ENCODE measurements at regions not wholly inside any gene's neighbourhood (a gene's known extent, or its start where the extent isn't known, plus 50 kb on each side); places are given as distances from the start of the nearest gene placed in this dataset.
A peak's percentile ranks its signal among the peaks of the same experiment; 100 is the strongest.
"Not testable (repeated sequence)": the region's sequence is repeated elsewhere in the genome, so short reads cannot be mapped to it uniquely, and the experiment has no call there.

DNA sequence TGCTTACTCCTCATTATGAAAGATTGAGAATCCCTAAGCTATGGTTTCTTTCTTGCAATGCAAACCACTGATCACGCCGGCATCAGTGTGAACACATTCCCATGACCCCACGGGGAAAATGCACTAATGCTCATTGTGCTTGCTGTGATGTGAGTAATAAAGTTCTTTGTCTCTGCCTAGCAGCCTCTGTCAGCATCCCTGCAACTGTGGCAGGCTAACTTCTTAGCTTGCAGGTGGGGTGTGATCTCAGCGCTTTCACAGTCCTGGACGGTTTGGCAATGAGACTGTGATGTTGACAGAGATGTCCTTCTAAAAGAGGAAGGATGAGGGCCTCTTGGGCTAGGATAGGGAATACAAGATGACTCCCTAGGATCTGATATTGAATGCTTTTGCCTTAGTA lies 1218.7 kb downstream of the EFNA5 start:
- Histone ChIP-seq H3K36me3 (no peaks in the 10 kb centered on the region), H3K27me3 (no peaks in the 10 kb centered on the region), H3K9me3 (replicated peaks in 1 of 11) (no peaks in the 10 kb centered on the region), H3K4me1 (no peaks in the 10 kb centered on the region), H3K27ac (no peak overlapping the region), H3K9ac (no peak overlapping the region), H4K20me1 (no peaks in the 10 kb centered on the region), H3K4me3 (no peak overlapping the region), H3K4me2 (no peak overlapping the region)
- no peak for TF ChIP-seq Cebpa-rat (IDR thresholded peaks at IDR 0.05)

- H3K27me3 ChIP-seq: no peaks in the 10 kb centered on the region
- no peaks in the 10 kb centered on the region for H3K9me3 ChIP-seq (replicated peaks in 1 of 11)
- H3K4me2 ChIP-seq: no peak overlapping the region
- H3K4me3 ChIP-seq: no peak overlapping the region
- H4K20me1 ChIP-seq: no peaks in the 10 kb centered on the region
- H3K9ac ChIP-seq: no peak overlapping the region
- no peak overlapping the region for H3K27ac ChIP-seq
- no peaks in the 10 kb centered on the region for H3K36me3 ChIP-seq
- no peaks in the 10 kb centered on the region for H3K4me1 ChIP-seq
- TF ChIP-seq Cebpa-rat (IDR thresholded peaks at IDR 0.05): no peak
These were observed 1227.0 kb downstream of the EFNA5 start for GRCh38 chr5:106443746-106444145.

- Histone ChIP-seq H3K9me3 (replicated peaks in 1 of 11) (peaks cover 0 to 5% (median 0%) of the 10 kb centered on the region in 11 experiments; a peak in 1 of 22 replicates), H3K4me3 (no peak overlapping the region), H3K27me3 (no peaks in the 10 kb centered on the region), H3K27ac (no peak overlapping the region), H3K36me3 (no peaks in the 10 kb centered on the region), H4K20me1 (no peaks in the 10 kb centered on the region), H3K4me2 (no peak overlapping the region), H3K4me1 (no peaks in the 10 kb centered on the region), H3K9ac (no peak overlapping the region)
- TF ChIP-seq Cebpa-rat (IDR thresholded peaks at IDR 0.05): no peak
These were observed 1235.6 kb downstream of the EFNA5 start for GRCh38 chr5:106435185-106435584.

- not testable (repeated sequence) for H3K4me1 ChIP-seq; H3K4me2 ChIP-seq; H3K9ac ChIP-seq; H4K20me1 ChIP-seq; H3K27me3 ChIP-seq; H3K9me3 ChIP-seq (replicated peaks in 1 of 11); H3K27ac ChIP-seq; H3K4me3 ChIP-seq; H3K36me3 ChIP-seq
These were observed 1240.0 kb downstream of the EFNA5 start for GRCh38 chr5:106430733-106431132.

DNA sequence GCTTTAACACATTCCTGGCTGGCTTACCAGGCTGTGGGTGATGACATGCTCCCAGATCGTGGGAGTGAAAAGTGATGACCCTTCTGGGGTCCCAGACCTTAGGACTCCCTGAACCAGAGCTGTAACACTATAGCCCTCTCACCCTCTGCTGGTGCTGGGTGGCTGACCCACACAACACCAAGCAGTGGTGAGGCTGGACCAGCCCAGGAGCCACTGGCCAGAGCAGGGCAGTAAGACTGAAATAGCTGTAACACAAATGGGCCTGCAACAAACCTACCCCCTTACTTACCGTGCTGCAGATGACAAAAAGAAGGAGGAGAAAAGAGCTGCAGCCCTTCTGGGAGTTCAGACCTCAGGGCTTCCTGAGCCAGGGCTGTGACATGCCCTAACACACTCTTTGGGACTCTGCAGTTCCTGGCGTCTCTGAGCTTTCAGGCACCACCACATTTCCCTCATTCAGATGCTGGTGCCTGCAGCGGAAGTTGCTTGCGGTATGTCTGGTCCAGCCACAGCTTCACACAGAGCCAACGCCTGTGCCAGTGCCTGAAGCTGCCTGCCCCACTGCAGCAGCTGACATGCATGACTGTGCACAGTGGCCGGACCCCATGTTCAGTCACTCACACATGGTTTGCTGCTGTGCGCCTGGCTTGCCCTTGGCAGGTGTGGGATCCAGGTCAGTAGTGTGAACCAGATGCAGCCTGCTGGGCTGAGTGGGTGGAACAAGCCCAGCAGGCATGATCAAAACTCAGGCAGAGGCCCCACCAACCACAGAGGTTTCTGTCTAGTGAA lies 1247.4 kb downstream of the EFNA5 start:
- no peak for TF ChIP-seq Cebpa-rat (IDR thresholded peaks at IDR 0.05)
- Histone ChIP-seq H3K27ac (no peak overlapping the region), H4K20me1 (no peaks in the 10 kb centered on the region), H3K4me1 (no peaks in the 10 kb centered on the region), H3K36me3 (no peaks in the 10 kb centered on the region), H3K27me3 (no peaks in the 10 kb centered on the region), H3K4me3 (no peak overlapping the region), H3K4me2 (no peak overlapping the region), H3K9me3 (replicated peaks in 1 of 11) (peaks cover 8 to 13% (median 12%) of the 10 kb centered on the region in 11 experiments; a peak in 20 of 22 replicates), H3K9ac (no peak overlapping the region)

DNA sequence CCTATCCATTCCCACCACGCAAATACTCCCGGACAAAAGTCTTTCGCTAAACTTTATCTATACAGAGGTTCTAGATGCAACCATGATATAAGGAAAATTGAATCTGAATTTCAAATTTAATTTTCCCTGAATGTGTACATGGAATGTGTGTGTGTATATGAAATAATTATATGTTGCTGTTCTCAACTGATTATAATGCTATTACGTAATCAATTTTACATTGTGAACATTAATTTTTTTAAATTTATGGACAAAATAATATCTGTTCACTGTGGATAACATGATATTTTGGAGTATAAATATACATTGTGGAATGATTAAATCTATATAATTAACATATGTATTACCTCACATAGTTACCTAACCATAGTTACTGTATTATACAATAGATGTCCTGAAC lies 1250.6 kb downstream of the EFNA5 start:
- Histone ChIP-seq H3K4me3 (no peak overlapping the region), H3K9ac (no peak overlapping the region), H3K27me3 (no peaks in the 10 kb centered on the region), H3K27ac (no peak overlapping the region), H4K20me1 (no peaks in the 10 kb centered on the region), H3K36me3 (no peaks in the 10 kb centered on the region), H3K4me1 (no peaks in the 10 kb centered on the region), H3K9me3 (replicated peaks in 1 of 11) (peaks cover 8 to 13% (median 12%) of the 10 kb centered on the region in 11 experiments; a peak in 20 of 22 replicates), H3K4me2 (no peak overlapping the region)
- 0 out of 22 replicates have a peak, but pooled peaks of 2 of the 11 experiments have one; percentile 16 to 24 for TF ChIP-seq Cebpa-rat (IDR thresholded peaks at IDR 0.05)

- Histone ChIP-seq H3K4me2 (no peak overlapping the region), H3K36me3 (no peaks in the 10 kb centered on the region), H3K4me1 (no peaks in the 10 kb centered on the region), H3K27me3 (no peaks in the 10 kb centered on the region), H3K4me3 (no peak overlapping the region), H3K9me3 (replicated peaks in 1 of 11) (peaks cover 6 to 8% (median 7%) of the 10 kb centered on the region in 11 experiments; a peak in 20 of 22 replicates), H3K9ac (no peak overlapping the region), H4K20me1 (no peaks in the 10 kb centered on the region), H3K27ac (no peak overlapping the region)
- TF ChIP-seq Cebpa-rat (IDR thresholded peaks at IDR 0.05): no peak
These were observed 1252.5 kb downstream of the EFNA5 start for GRCh38 chr5:106418196-106418595.

DNA sequence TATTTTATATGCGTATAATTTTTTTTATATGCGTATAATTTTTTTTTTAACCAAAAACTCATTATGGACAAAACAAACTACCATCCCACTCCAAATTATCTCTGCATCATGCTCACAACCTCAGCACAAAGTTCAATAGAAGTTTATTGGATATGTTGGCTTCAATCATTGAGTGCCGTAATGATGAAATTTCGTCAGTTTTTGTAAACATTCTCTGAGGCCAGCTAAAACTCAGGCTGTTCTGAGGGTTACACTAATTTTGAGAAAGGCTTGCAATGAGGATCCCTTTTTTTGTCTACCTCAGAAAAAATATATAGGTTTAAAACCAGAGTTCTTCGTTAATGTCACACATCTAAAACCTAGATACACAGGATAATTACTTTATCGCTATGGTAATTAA lies 1253.2 kb downstream of the EFNA5 start:
- Histone ChIP-seq H3K4me2 (no peak overlapping the region), H3K9ac (no peak overlapping the region), H3K36me3 (no peaks in the 10 kb centered on the region), H4K20me1 (no peaks in the 10 kb centered on the region), H3K4me1 (no peaks in the 10 kb centered on the region), H3K4me3 (no peak overlapping the region), H3K27me3 (no peaks in the 10 kb centered on the region), H3K27ac (no peak overlapping the region), H3K9me3 (replicated peaks in 1 of 11) (peaks cover 0 to 1% (median under 1%) of the 10 kb centered on the region in 11 experiments; a peak in 12 of 22 replicates)
- no peak for TF ChIP-seq Cebpa-rat (IDR thresholded peaks at IDR 0.05)

- no peaks in the 10 kb centered on the region for H3K36me3 ChIP-seq
- no peak overlapping the region for H3K27ac ChIP-seq
- no peaks in the 10 kb centered on the region for H3K9me3 ChIP-seq (replicated peaks in 1 of 11)
- H3K27me3 ChIP-seq: no peaks in the 10 kb centered on the region
- H3K4me3 ChIP-seq: no peak overlapping the region
- H3K9ac ChIP-seq: no peak overlapping the region
- no peak overlapping the region for H3K4me2 ChIP-seq
- H3K4me1 ChIP-seq: no peaks in the 10 kb centered on the region
- H4K20me1 ChIP-seq: no peaks in the 10 kb centered on the region
- TF ChIP-seq Cebpa-rat (IDR thresholded peaks at IDR 0.05): no peak
These were observed 1253.6 kb downstream of the EFNA5 start for GRCh38 chr5:106417163-106417562.

- TF ChIP-seq Cebpa-rat (IDR thresholded peaks at IDR 0.05): no peak
These were observed 1255.2 kb downstream of the EFNA5 start for GRCh38 chr5:106415541-106415940.

More at GRCh38 chr5:106415541-106415940, 1255.2 kb downstream of the EFNA5 start:
- H3K4me1 ChIP-seq: no peaks in the 10 kb centered on the region
- H3K36me3 ChIP-seq: no peaks in the 10 kb centered on the region
- no peaks in the 10 kb centered on the region for H3K27me3 ChIP-seq
- no peaks in the 10 kb centered on the region for H3K9me3 ChIP-seq (replicated peaks in 1 of 11)
- H3K9ac ChIP-seq: no peak overlapping the region
- H4K20me1 ChIP-seq: no peaks in the 10 kb centered on the region
- no peak overlapping the region for H3K27ac ChIP-seq
- H3K4me3 ChIP-seq: no peak overlapping the region
- H3K4me2 ChIP-seq: no peak overlapping the region
